Tibial nerve (tissue), 4 donors: ENCODE measurements at regions not wholly inside any gene's neighbourhood (a gene's known extent, or its start where the extent isn't known, plus 50 kb on each side); places are given as distances from the start of the nearest gene placed in this dataset.

Experiments
- EP300 ChIP-seq, 2 donors: sonication (generic); formaldehyde crosslinking; IDR thresholded peaks; one replicate each; pipeline ENCODE4 v1.6.1; 2017; ENCODE audit warnings: antibody characterized with exemption in 2 of 2, mild to moderate bottlenecking in 1 of 2
- POLR2A ChIP-seq, 2 donors: fragments of 450-650 bp; IDR thresholded peaks; one replicate each; pipeline ENCODE4 v1.6.1; 2017; ENCODE audit warnings: antibody characterized with exemption in 2 of 2, mild to moderate bottlenecking in 2 of 2, moderate library complexity in 2 of 2
- TF ChIP-seq, protein P1 (sequence below), 5 experiments: fragments of 200-600 bp in 3 of 5; fragments of 450-650 bp in 2 of 5; sonication (generic) in 3 of 5; IDR thresholded peaks; one replicate each; pipeline ENCODE4 v1.5.1; 2016 to 2019; ENCODE audit warnings: antibody characterized with exemption in 5 of 5, mild to moderate bottlenecking in 3 of 5, moderate library complexity in 2 of 5

DNA sequence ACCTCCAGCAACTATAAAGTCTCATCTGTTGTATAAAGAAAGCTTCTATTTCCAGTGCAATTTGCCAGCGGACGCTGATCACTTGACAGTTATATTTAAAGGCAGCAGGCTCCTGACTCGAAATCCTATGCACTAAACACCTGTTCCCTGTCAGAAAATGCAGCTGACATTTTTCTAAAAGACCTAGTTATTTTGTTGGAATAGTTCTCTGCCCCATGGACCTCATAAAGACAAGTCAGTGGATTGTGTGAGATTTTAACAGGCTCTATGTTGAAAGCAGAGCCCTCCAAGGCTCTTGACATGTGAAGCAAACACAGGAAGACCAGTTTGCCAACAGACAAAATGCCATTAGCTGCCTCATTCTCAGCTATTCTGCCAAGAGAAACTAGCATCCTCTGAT lies 304.7 kb upstream of the KLF12 start:
- no peak for TF ChIP-seq POLR2A (IDR thresholded peaks at IDR 0.05)
- TF ChIP-seq, protein P1, sequence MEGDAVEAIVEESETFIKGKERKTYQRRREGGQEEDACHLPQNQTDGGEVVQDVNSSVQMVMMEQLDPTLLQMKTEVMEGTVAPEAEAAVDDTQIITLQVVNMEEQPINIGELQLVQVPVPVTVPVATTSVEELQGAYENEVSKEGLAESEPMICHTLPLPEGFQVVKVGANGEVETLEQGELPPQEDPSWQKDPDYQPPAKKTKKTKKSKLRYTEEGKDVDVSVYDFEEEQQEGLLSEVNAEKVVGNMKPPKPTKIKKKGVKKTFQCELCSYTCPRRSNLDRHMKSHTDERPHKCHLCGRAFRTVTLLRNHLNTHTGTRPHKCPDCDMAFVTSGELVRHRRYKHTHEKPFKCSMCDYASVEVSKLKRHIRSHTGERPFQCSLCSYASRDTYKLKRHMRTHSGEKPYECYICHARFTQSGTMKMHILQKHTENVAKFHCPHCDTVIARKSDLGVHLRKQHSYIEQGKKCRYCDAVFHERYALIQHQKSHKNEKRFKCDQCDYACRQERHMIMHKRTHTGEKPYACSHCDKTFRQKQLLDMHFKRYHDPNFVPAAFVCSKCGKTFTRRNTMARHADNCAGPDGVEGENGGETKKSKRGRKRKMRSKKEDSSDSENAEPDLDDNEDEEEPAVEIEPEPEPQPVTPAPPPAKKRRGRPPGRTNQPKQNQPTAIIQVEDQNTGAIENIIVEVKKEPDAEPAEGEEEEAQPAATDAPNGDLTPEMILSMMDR (IDR thresholded peaks at IDR 0.05), result no peak
- no peak for TF ChIP-seq EP300 (IDR thresholded peaks at IDR 0.05)
